Left kidney (tissue), 1 donor: ENCODE measurements at regions not wholly inside any gene's neighbourhood (a gene's known extent, or its start where the extent isn't known, plus 50 kb on each side); places are given as distances from the start of the nearest gene placed in this dataset.
"Not testable (repeated sequence)": the region's sequence is repeated elsewhere in the genome, so short reads cannot be mapped to it uniquely, and the experiment has no call there.

Experiments used
- DNase-seq: peaks from one replicate; pipeline ENCODE4 v3.0.0-alpha.2; 2013

- no peak for DNase-seq
Observed at GRCh38 chr18:73431620-73432019, 563.8 kb upstream of the NETO1 start.

- DNase-seq = no peak
Observed at GRCh38 chr18:73421010-73421409, 553.2 kb upstream of the NETO1 start.

GRCh38 chr18:73419531-73419930 lies 551.7 kb upstream of the NETO1 start:
- DNase-seq = no peak

DNA sequence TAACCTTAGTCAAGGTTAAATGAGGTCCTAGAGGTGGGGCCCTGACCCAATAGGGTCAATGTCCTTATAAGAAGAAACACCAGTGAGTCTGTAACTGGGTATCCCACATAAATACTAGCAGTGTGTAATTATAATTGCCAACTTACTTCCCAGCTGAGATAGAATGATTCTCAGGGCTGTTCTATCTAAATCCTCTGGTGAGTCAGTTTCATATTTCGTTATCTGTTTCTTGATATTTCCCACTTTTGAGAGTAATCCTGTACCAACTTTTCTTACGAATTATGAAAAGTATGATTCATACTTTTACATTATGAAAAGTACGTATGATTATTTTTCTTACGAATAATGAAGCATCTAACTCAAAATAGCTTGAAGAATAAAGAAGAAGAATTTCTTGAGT lies 546.8 kb upstream of the NETO1 start:
- no peak for DNase-seq

DNA sequence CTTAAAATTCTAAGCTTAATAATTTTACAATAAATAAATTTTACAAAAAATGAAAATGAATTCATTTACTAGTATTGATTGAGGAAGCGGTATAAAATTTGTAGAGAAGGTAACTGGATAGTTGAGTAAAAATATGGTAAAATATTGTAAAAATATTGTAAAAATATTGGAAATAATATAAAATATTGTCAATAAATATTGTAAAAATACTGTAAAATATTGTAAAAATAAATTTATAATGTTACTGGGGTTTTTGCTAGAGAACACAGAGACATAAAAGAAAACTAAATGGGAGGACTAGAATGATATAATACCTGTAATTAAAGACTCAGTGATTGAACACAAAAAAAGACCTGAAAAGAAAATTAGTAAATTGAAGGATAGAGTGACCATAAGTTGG lies 546.3 kb upstream of the NETO1 start:
- no peak for DNase-seq

- no peak for DNase-seq
Observed at GRCh38 chr18:73409242-73409641, 541.5 kb upstream of the NETO1 start.

DNA sequence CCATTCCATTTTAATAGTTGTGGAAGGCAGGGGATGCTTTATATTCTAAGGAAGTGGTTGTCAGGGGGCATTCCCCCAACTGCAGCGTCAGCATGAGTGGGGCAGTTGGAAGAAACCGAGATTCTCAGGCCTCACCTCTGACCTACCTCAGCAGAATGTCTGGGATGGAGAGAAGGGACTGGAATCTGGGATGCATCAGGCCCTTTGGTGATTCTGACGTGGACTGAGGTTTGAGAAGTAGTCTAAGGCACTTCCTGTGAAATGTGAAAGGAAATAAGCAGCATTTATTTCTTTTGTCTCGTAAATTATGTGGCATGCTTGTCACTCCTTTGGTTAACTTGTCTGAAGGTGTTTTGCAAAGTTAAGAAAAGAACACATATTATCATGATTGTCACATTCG lies 540.7 kb upstream of the NETO1 start:
- DNase-seq = no peak

DNA sequence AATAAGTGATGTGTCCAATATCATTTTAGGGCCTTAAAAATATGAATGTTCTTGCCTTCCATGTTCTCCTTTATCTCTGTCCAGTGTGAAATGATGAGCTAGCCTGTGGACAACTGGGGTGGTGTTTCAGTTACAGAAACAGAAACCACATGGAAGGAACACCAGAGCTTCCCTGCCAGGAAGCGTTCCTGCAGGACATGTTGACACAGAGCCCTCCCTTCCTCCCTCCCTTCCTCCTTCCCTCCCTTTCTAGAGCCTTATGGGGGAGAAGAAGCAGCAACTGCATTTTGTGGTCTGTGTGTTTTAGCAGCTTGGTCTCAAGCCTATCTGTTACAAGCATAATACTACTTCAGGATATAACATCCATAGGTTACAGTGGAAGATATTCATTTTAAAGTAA lies 539.7 kb upstream of the NETO1 start:
- DNase-seq = peak; percentile 42

DNA sequence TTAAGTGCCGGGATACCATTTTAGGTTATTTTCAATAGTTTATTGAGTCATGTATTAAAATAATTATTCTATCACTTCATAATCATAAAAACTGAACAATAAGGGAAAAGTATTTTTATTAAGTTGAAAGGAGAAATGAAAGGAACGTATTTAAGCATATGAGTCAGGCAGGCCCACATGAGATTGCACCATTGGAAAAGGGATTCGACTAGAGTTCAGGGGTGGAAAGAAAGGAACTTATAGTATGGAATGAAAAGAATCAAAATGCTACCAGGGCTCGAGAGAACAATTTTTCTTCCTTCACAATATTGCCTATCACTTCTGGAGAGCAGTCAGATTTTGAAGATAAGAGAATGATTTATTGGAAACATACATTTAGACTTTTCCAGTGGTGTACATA lies 516.5 kb upstream of the NETO1 start:
- no peak for DNase-seq

- DNase-seq = no peak
Observed at GRCh38 chr18:73381699-73382036, 513.9 kb upstream of the NETO1 start.

DNA sequence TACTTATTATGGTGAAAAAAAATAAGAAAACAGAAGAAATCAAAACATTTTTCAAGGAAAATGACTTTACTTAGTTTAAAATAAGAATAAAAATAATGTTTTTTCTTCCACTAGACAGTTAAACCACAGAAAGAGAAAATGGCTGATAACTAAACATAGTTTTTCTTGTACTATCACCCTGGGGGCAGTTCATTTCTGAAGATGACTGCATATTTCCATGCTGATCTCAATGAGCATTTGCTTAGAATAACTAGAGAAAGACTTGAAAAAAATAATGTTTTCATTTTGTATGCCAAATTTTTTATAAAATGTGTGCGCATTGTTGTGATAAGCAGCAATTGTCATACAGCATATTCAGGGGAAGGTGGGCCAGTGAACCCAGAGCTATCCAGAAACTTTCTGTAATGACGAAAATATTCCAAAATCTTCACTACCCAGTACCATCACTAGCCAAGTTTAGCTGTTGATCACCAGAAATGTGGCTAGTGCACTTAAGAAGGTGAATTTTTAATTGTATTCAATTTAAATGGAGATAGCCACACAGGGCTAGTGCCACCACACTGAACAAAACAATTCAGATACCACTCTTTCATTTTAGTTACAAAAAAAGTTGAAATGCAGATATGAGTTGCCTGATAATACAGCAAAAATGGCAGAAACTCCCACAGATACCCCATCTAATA lies 513.4 kb upstream of the NETO1 start:
- no peak for DNase-seq

GRCh38 chr18:73366713-73367112 lies 498.9 kb upstream of the NETO1 start:
- DNase-seq = no peak

DNA sequence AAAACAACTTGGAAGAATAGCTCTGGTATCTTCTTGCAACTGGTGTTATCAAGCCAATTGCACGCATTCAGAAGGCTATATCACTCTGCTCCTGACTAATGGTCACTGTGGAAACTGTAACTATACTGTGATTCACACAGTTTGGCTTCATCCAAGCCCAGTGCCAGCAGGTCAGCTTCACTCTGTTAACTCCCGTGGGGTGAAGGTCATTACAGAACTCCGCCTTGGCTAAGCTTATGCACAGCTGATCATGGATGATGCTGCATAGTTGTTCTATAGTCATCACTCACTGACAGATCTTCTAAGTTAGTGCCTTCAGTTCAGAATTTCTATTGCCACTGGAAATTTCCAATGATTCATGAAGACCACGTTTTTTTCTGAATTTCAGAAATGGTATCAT lies 497.2 kb upstream of the NETO1 start:
- DNase-seq = no peak

DNA sequence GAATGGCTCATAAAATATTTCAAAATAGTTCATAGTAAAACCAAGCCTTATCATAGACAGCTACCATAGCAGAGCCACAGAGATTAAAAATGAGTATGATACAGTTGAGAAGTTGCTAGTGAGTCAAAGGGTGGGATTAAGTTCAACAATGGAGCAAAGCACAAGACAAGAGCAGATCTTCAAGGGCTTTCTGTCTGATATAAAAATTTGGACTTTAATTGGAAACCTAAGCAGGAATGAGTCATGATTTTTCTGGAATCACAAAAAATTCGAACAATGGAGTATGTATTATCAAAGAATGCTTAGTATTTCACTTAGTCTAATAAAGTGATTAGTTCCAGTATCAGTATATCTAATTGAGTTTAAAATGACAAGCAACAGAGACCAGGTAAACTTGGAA lies 487.3 kb upstream of the NETO1 start:
- DNase-seq = no peak

- peak; percentile 15 for DNase-seq
Observed at GRCh38 chr18:73352546-73352945, 484.8 kb upstream of the NETO1 start.

GRCh38 chr18:73340135-73340977 lies 472.6 kb upstream of the NETO1 start:
- DNase-seq = no peak

DNA sequence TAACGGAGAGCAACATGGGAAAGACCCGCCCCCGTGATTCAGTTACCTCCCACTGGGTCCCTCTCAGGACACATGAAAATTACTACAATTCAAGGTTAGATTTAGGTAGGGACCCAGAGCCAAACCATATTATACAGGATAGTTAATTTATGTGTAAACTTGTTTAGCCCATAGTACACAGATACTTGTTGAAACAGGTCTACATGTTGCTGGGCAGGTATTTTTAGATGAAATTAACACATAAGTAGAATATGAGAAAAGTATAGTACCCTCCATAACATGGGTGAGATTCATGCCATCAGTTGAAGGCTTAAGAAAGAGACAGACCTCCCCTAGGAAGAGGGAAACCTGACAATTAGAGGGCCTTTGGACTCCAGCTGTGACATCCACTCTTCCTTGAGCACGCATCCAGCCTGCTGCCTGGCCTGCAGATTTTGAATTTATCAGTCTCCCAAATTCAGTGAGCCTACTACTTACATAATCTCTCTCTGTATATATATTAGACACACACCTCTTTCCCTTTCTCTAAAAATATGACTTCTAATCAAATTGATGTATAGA lies 463.5 kb upstream of the NETO1 start:
- no peak for DNase-seq

DNA sequence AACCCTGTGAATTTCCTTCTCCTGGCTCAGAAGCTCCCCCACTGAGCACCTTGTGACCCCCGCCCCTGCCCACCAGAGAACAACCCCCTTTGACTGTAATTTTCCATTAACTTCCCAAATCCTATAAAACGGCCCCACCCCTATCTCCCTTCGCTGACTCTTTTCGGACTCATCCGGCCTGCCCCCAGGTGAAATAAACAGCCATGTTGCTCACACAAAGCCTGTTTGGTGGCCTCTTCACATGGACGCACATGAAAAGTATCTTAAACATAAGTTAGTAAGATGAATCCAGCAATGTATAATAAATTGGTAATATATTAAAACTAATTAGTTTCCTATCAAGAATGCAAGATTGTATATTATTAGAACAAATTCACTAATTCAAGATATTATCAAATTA lies 462.3 kb upstream of the NETO1 start:
- not testable (repeated sequence) for DNase-seq

DNA sequence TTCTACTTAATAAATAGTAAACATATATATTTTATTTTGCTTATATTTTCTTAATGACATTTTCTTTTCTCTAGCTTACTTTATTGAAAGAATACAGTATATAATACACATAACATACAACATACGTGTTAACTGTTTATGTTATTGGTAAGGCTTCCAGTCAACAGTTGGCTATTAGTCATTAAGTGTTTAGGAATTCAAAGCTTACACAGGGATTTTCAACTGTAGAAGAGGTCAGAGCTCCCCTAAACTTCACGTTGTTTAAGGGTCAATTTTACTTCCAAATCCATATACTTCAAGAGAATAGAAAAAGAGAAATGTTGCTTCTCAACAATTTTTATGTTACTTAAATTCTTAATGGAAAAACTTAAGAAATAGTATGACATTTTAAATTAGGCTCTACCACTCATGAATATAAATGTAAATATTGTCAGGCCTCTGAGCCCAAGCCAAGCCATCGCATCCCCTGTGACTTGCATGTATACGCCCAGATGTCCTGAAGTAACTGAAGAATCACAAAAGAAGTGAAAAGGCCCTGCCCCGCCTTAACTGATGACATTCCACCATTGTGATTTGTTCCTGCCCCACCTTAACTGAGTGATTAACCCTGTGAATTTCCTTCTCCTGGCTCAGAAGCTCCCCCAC lies 456.5 kb upstream of the NETO1 start:
- not testable (repeated sequence) for DNase-seq

- DNase-seq = no peak
Observed at GRCh38 chr18:73318739-73319479, 451.1 kb upstream of the NETO1 start.

DNA sequence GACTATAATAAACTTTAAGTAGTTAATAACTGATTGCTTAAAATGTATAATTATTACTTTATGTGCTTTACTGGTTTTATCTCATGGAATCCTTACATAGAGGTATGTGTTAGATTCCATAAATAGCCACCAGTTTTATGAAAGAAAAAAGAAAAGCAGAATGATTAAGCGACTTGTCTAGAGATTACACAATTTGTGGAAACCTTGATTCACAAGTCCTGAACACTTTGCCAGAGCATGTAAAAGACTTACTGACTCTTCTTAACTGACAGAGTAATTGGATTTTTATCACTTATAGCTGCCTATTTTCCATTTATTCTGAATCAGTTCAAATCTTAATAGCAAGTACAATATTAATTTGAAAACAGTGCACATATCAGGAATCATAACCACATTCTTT lies 448.7 kb upstream of the NETO1 start:
- no peak for DNase-seq

DNA sequence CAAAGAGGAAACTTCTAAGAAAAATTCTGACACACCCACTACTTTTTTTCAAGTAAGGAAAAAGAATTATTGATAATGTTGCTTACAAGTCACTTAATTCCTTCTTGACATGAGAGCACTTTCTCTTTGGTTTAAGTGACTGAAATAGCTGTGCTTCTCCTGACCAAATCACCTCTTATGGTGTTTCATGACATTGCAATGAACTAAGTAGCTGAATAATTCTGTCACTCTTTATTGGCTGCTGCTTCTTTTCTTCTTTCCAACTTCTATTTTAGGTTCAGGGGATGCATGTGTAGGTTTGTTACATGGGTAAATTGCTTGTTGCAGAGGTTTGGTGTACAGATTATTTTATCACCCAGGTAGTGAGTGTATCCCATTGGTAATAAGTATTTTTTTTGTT lies 447.6 kb upstream of the NETO1 start:
- no peak for DNase-seq
